ENCODE measurements at regions not wholly inside any gene's neighbourhood (a gene's known extent, or its start where the extent isn't known, plus 50 kb on each side); places are given as distances from the start of the nearest gene placed in this dataset.

DNA sequence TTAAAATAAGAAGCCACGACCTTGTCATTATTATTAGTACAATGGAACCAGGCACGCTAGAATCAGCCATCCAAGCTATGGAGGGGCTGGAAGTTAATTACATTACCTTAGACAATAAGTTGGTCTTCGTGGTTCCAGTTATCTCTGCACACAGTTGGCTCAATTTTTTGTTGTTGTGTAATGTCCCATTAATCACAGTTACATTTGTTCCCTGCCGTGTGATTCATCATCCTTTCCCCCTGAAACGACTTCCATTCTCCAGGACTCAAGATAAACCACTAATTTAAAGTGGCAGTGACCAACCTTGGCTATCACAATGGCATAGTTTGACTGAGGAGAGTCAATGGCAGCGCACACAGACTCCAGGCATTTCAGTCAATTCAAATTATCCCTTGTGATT lies 905.0 kb downstream of the RAB28 start (continued):
- TF ChIP-seq, protein P1, sequence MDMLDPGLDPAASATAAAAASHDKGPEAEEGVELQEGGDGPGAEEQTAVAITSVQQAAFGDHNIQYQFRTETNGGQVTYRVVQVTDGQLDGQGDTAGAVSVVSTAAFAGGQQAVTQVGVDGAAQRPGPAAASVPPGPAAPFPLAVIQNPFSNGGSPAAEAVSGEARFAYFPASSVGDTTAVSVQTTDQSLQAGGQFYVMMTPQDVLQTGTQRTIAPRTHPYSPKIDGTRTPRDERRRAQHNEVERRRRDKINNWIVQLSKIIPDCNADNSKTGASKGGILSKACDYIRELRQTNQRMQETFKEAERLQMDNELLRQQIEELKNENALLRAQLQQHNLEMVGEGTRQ (IDR thresholded peaks at IDR 0.05; ENCODE audit: low read length) = no peak
- no peak for TF ChIP-seq RXRA (IDR thresholded peaks at IDR 0.05; ENCODE audit: insufficient read depth, low read depth, low read length)
